Lower leg skin (tissue), 3 donors: ENCODE measurements at regions not wholly inside any gene's neighbourhood (a gene's known extent, or its start where the extent isn't known, plus 50 kb on each side); places are given as distances from the start of the nearest gene placed in this dataset.

Source experiments
- CTCF ChIP-seq, 3 donors: fragments of 450-650 bp; IDR thresholded peaks; one replicate each; pipeline ENCODE4 v1.5.1; 2016; ENCODE audit warnings: antibody characterized with exemption in 3 of 3, mild to moderate bottlenecking in 3 of 3, moderate library complexity in 2 of 3
- POLR2A ChIP-seq, 2 donors: fragments of 450-650 bp; IDR thresholded peaks; one replicate each; pipeline ENCODE4 v1.6.1; 2016 to 2017; ENCODE audit warnings: antibody characterized with exemption in 2 of 2, mild to moderate bottlenecking in 1 of 2, moderate library complexity in 1 of 2

GRCh38 chr10:121087688-121088087, 236.5 kb downstream of the WDR11 start:
- TF ChIP-seq CTCF (IDR thresholded peaks at IDR 0.05) (no peak), POLR2A (IDR thresholded peaks at IDR 0.05) (no peak)
